SK-N-SH (cell line): ENCODE measurements at regions not wholly inside any gene's neighbourhood (a gene's known extent, or its start where the extent isn't known, plus 50 kb on each side); places are given as distances from the start of the nearest gene placed in this dataset.

ENCODE experiments used
- CTCF ChIA-PET: fragments of 300-600, 350-600 bp; formaldehyde crosslinking; extraction: SDS; loops from one replicate; lab custom pipeline; 2021; lab: Yijun Ruan, JAX
- POLR2A ChIA-PET: fragments of 350-600 bp; sonication (Branson Sonifier 250); formaldehyde crosslinking; extraction: SDS; loops from one replicate; lab custom pipeline; 2020; ENCODE audit warnings: antibody characterized with exemption, inconsistent platforms; lab: Yijun Ruan, JAX
- DNase-seq: peaks from one replicate; pipeline ENCODE4 v3.0.0; 2012
- H2AFZ ChIP-seq: fragments of 200-600 bp; sonication (generic); 2 replicates; pipeline ENCODE4 v1.8.1; 2016; ENCODE audit warnings: antibody characterized with exemption, mild to moderate bottlenecking, low read depth
- H3F3A ChIP-seq: fragments of 200-600 bp; sonication (generic); replicated peaks from 2 replicates; pipeline ENCODE3; 2016; ENCODE audit warnings: antibody characterized with exemption, mild to moderate bottlenecking; ENCODE audit not compliant: insufficient read depth
- H3K27ac ChIP-seq, 2 experiments: fragments of 200-500 bp in 1 of 2; fragments of 200-600 bp in 1 of 2; sonication (Bioruptor generic) in 1 of 2; sonication (generic), shearing (Covaris generic) in 1 of 2; 2 replicates each; pipeline versions ENCODE4 v1.5.1 to v1.6.1; 2014 to 2016; ENCODE audit warnings: low read depth in 2 of 2, inconsistent platforms in 1 of 2, low read length in 1 of 2, mild to moderate bottlenecking in 1 of 2, mixed read lengths in 1 of 2
- H3K27me3 ChIP-seq: fragments of 200-600 bp; sonication (generic), shearing (Covaris generic); 2 replicates; pipeline ENCODE4 v1.6.1; 2016; ENCODE audit warnings: mixed run types; ENCODE audit not compliant: insufficient read depth
- H3K36me3 ChIP-seq, 2 experiments: fragments of 200-500 bp in 1 of 2; fragments of 200-600 bp in 1 of 2; sonication (Bioruptor generic) in 1 of 2; sonication (generic) in 1 of 2; replicated peaks in 1 of 2; 2 replicates each; pipeline versions ENCODE3 to v1.5.1; 2014 to 2016; ENCODE audit warnings: low read length in 1 of 2, mild to moderate bottlenecking in 1 of 2; ENCODE audit not compliant: insufficient read depth in 2 of 2, control insufficient read depth in 1 of 2
- H3K4me1 ChIP-seq, 2 experiments: fragments of 200-500 bp in 1 of 2; fragments of 200-600 bp in 1 of 2; sonication (Bioruptor generic) in 1 of 2; sonication (generic), shearing (Covaris generic) in 1 of 2; 2 replicates each; pipeline versions ENCODE4 v1.5.1 to v1.6.1; 2014 to 2016; ENCODE audit warnings: low read depth in 1 of 2, low read length in 1 of 2, mixed run types in 1 of 2; ENCODE audit not compliant: insufficient read depth in 2 of 2, control insufficient read depth in 1 of 2
- H3K4me2 ChIP-seq: fragments of 200-600 bp; sonication (generic), shearing (Covaris generic); 2 replicates; pipeline ENCODE4 v1.6.1; 2017; ENCODE audit warnings: mixed run types
- H3K4me3 ChIP-seq, 2 experiments: fragments of 200-500 bp in 1 of 2; fragments of 200-600 bp in 1 of 2; sonication (Bioruptor generic) in 1 of 2; sonication (generic), shearing (Covaris generic) in 1 of 2; 2 replicates each; pipeline versions ENCODE4 v1.5.1 to v1.8.1; 2014 to 2016; ENCODE audit warnings: low read depth in 2 of 2, inconsistent platforms in 1 of 2, low read length in 1 of 2, mild to moderate bottlenecking in 1 of 2, mixed read lengths in 1 of 2, moderate library complexity in 1 of 2
- H3K79me2 ChIP-seq: fragments of 200-600 bp; sonication (generic); 2 replicates; pipeline ENCODE4 v1.8.1; 2017; ENCODE audit warnings: mild to moderate bottlenecking; ENCODE audit not compliant: insufficient read depth
- H3K9ac ChIP-seq: fragments of 200-600 bp; sonication (generic); 2 replicates; pipeline ENCODE4 v1.6.1; 2017; ENCODE audit warnings: mixed run types
- H3K9me2 ChIP-seq: fragments of 200-600 bp; sonication (generic); 2 replicates; pipeline ENCODE4 v1.6.1; 2017; ENCODE audit warnings: mixed run types
- H3K9me3 ChIP-seq: fragments of 200-600 bp; sonication (generic); 2 replicates; pipeline ENCODE4 v1.6.1; 2017; ENCODE audit warnings: mixed run types, mild to moderate bottlenecking, moderate library complexity
- H4K20me1 ChIP-seq: fragments of 200-600 bp; sonication (generic); 2 replicates; pipeline ENCODE4 v1.6.1; 2017; ENCODE audit warnings: mild to moderate bottlenecking, mixed run types; ENCODE audit not compliant: insufficient read depth
- CHD2 ChIP-seq: fragments of 150-350 bp; IDR thresholded peaks from 2 replicates; pipeline ENCODE4 v1.6.1; 2018; ENCODE audit warnings: low read length; ENCODE audit not compliant: partially characterized antibody
- ELF1 ChIP-seq: IDR thresholded peaks from 2 replicates; pipeline ENCODE4 v1.4.0; 2012
- EP300 ChIP-seq, 2 experiments: IDR thresholded peaks; 2 replicates each; pipeline versions ENCODE4 v1.4.0 to v1.6.1; 2012; ENCODE audit warnings: borderline replicate concordance in 1 of 2, low read depth in 1 of 2, low read length in 1 of 2
- EZH2phosphoT487 ChIP-seq: fragments of 200-600 bp; sonication (generic); IDR thresholded peaks from 2 replicates; pipeline ENCODE4 v1.6.1; 2017; ENCODE audit warnings: low read depth, mixed run types, mild to moderate bottlenecking, antibody characterized with exemption, moderate library complexity, borderline replicate concordance
- FOSL2 ChIP-seq: IDR thresholded peaks from 2 replicates; pipeline ENCODE4 v1.4.0; 2012; ENCODE audit warnings: low read depth, mild to moderate bottlenecking, moderate library complexity, borderline replicate concordance
- FOXM1 ChIP-seq: IDR thresholded peaks from 2 replicates; pipeline ENCODE4 v1.4.0; 2012; ENCODE audit warnings: low read depth, mild to moderate bottlenecking
- GABPA ChIP-seq: IDR thresholded peaks from 2 replicates; pipeline ENCODE4 v1.4.0; 2012; ENCODE audit warnings: low read depth, mild to moderate bottlenecking
- JUND ChIP-seq: IDR thresholded peaks from 2 replicates; pipeline ENCODE4 v1.4.0; 2012
- MEF2A ChIP-seq: IDR thresholded peaks from 2 replicates; pipeline ENCODE4 v1.4.0; 2012; ENCODE audit warnings: low read depth, borderline replicate concordance
- NFIC ChIP-seq: IDR thresholded peaks from 2 replicates; pipeline ENCODE4 v1.4.0; 2012; ENCODE audit warnings: borderline replicate concordance
- POLR2AphosphoS5 ChIP-seq: IDR thresholded peaks from 2 replicates; pipeline ENCODE4 v1.6.1; 2012; ENCODE audit warnings: low read depth, low read length
- RXRA ChIP-seq: IDR thresholded peaks from 2 replicates; pipeline ENCODE4 v1.4.0; 2012; ENCODE audit warnings: low read depth, mild to moderate bottlenecking, borderline replicate concordance
- TCF12 ChIP-seq: IDR thresholded peaks from 2 replicates; pipeline ENCODE4 v1.4.0; 2012
- WGBS: methylation state at CpG from one replicate; pipeline ENCODE4 v1.1.6; 2017; ENCODE audit warnings: low lambda C conversion rate; 5-methylcytosine and 5-hydroxymethylcytosine counted together
- TF ChIP-seq, protein P1 (sequence below): IDR thresholded peaks from 2 replicates; pipeline ENCODE4; 2012
- TF ChIP-seq, protein P2 (sequence below): IDR thresholded peaks from 2 replicates; pipeline ENCODE4 v1.4.0; 2012; ENCODE audit warnings: low read depth
- TF ChIP-seq, protein P3 (sequence below): IDR thresholded peaks from 2 replicates; pipeline ENCODE4 v1.4.0; 2012; ENCODE audit warnings: low read depth, borderline replicate concordance

DNA sequence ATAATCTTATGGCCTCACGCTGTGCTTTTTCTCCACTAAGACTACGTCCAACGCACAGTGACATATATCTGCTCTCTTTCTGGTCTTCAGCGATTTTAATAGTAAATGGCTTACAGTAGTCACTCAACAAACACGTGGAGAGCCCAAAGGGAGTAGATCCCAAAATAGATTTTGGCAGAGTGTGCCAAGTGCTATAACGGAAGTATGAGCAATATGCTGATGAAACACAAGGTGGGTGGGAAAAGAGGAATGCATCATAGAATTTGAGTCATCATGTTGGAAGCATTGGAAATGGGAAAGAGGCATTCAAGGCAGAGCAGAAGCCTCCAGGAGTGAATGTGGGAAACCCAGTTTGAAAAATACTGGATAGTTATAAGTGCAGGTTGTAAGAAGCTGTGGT, 129.1 kb upstream of the LDB2 start:
- ChIA-PET POLR2A (no interaction called here), CTCF (no interaction called here)
- Histone ChIP-seq H3K4me2 (no peak overlapping the region), H3K9me3 (no peaks in the 10 kb centered on the region), H3F3A (peaks cover 11% of the 10 kb centered on the region), H3K27ac (peak overlapping the region in 1 of 2 experiments; percentile 71; a peak in 2 of 4 replicates), H4K20me1 (no peaks in the 10 kb centered on the region), H2AFZ (no peak overlapping the region), H3K4me3 (no peak overlapping the region), H3K27me3 (no peaks in the 10 kb centered on the region), H3K36me3 (no peaks in the 10 kb centered on the region), H3K9me2 (no peaks in the 10 kb centered on the region), H3K9ac (no peak overlapping the region), H3K79me2 (no peaks in the 10 kb centered on the region), H3K4me1 (peaks cover 0 to 22% of the 10 kb centered on the region in 2 experiments; a peak in 1 of 4 replicates)
- WGBS, result 49% methylated on average over 6 of the region's 6 CpGs
- DNase-seq, result no peak
- TF ChIP-seq JUND (peak; percentile 89), GABPA (0 out of 2 replicates have a peak, but pooled peaks have one; percentile 14), FOSL2 (peak; percentile 98), ELF1 (peak; percentile 17; the same call in 1 of the 2 replicates), MEF2A (peak; percentile 99), EZH2phosphoT487 (no peak), RXRA (peak; percentile 35; the same call in 1 of the 2 replicates), NFIC (peak; percentile 97), POLR2AphosphoS5 (peak; percentile 66; the same call in 1 of the 2 replicates), CHD2 (no peak), FOXM1 (no peak), TCF12 (peak; percentile 81), EP300 (IDR thresholded peaks at IDR 0.05; ENCODE audit: borderline replicate concordance in 1 of 2, low read depth in 1 of 2, low read length in 1 of 2) (peak in 1 of 2 experiments; percentile 87; a peak in 2 of 4 replicates)
- TF ChIP-seq, protein P1, sequence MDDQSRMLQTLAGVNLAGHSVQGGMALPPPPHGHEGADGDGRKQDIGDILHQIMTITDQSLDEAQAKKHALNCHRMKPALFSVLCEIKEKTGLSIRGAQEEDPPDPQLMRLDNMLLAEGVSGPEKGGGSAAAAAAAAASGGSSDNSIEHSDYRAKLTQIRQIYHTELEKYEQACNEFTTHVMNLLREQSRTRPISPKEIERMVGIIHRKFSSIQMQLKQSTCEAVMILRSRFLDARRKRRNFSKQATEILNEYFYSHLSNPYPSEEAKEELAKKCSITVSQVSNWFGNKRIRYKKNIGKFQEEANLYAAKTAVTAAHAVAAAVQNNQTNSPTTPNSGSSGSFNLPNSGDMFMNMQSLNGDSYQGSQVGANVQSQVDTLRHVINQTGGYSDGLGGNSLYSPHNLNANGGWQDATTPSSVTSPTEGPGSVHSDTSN, result peak; percentile 57
- TF ChIP-seq, protein P2, sequence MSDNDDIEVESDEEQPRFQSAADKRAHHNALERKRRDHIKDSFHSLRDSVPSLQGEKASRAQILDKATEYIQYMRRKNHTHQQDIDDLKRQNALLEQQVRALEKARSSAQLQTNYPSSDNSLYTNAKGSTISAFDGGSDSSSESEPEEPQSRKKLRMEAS, result peak; percentile 81
- TF ChIP-seq, protein P3, sequence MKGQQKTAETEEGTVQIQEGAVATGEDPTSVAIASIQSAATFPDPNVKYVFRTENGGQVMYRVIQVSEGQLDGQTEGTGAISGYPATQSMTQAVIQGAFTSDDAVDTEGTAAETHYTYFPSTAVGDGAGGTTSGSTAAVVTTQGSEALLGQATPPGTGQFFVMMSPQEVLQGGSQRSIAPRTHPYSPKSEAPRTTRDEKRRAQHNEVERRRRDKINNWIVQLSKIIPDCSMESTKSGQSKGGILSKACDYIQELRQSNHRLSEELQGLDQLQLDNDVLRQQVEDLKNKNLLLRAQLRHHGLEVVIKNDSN, result no peak

DNA sequence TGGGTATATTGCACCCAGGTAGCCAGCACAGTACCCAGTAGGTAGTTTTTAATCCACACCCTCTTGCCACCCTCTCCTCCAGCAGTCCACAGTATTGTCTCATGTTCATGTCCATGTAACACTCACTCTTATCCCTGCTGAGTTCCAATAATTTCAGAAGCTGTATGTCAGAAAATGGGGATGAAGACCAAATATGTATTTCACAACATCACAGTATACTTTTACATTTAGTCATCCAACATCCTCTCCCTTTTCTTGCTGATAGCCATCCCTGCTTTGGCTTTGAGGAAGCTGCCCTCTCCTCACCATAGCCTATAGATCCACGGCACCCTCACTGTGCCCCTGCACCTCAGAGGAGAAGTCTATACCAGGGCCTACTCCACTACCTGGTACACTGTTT, 126.0 kb upstream of the LDB2 start:
- TF ChIP-seq, protein P1, result no peak
- TF ChIP-seq, protein P3, result no peak
- Histone ChIP-seq H3F3A (peaks cover 4% of the 10 kb centered on the region), H3K79me2 (no peaks in the 10 kb centered on the region), H3K36me3 (no peaks in the 10 kb centered on the region), H3K9me2 (no peaks in the 10 kb centered on the region), H3K9me3 (no peaks in the 10 kb centered on the region), H2AFZ (no peak overlapping the region), H3K4me2 (no peak overlapping the region), H3K4me1 (peaks cover 0 to 3% of the 10 kb centered on the region in 2 experiments; a peak in 1 of 4 replicates), H3K4me3 (no peak overlapping the region), H3K9ac (no peak overlapping the region), H4K20me1 (no peaks in the 10 kb centered on the region), H3K27ac (no peak overlapping the region), H3K27me3 (no peaks in the 10 kb centered on the region)
- CTCF ChIA-PET, result no interaction called here
- POLR2A ChIA-PET, result no interaction called here
- no peak for DNase-seq
- 87% methylated on average over 1 of the region's 1 CpG for WGBS
